OCI-LY1 (cell line): ENCODE measurements at regions not wholly inside any gene's neighbourhood (a gene's known extent, or its start where the extent isn't known, plus 50 kb on each side); places are given as distances from the start of the nearest gene placed in this dataset.

Experiments used
- H2AFZ ChIP-seq: fragments of 200-600 bp; sonication (generic), shearing (Covaris generic); 2 replicates; pipeline ENCODE4 v1.6.0; 2014; ENCODE audit warnings: antibody characterized with exemption, mild to moderate bottlenecking, low read length
- H3F3A ChIP-seq: fragments of 200-600 bp; sonication (generic), shearing (Covaris generic); 2 replicates; pipeline ENCODE4 v1.6.0; 2014; ENCODE audit warnings: mild to moderate bottlenecking, antibody characterized with exemption, low read length, moderate library complexity; ENCODE audit not compliant: insufficient read depth
- H3K27ac ChIP-seq: fragments of 200-600 bp; sonication (generic); 2 replicates; pipeline ENCODE4 v1.5.1; 2014; ENCODE audit warnings: low read length, mixed run types, mild to moderate bottlenecking, low read depth; ENCODE audit not compliant: poor library complexity, severe bottlenecking
- H3K27me3 ChIP-seq: fragments of 200-600 bp; sonication (generic); 2 replicates; pipeline ENCODE4 v1.6.0; 2014; ENCODE audit warnings: antibody characterized with exemption, mild to moderate bottlenecking, low read length, moderate library complexity; ENCODE audit not compliant: insufficient read depth
- H3K36me3 ChIP-seq: fragments of 200-600 bp; sonication (generic); 2 replicates; pipeline ENCODE4 v1.6.1; 2014; ENCODE audit warnings: mild to moderate bottlenecking, antibody characterized with exemption, low read length, moderate library complexity, mixed read lengths; ENCODE audit not compliant: insufficient read depth
- H3K4me1 ChIP-seq: fragments of 200-600 bp; sonication (generic); 2 replicates; pipeline ENCODE4 v1.5.1; 2014; ENCODE audit warnings: mild to moderate bottlenecking, low read length, moderate library complexity; ENCODE audit not compliant: insufficient read depth, severe bottlenecking
- H3K4me2 ChIP-seq: fragments of 200-600 bp; sonication (generic), shearing (Covaris generic); 2 replicates; pipeline ENCODE4 v1.6.1; 2014; ENCODE audit warnings: low read length
- H3K4me3 ChIP-seq: fragments of 200-600 bp; sonication (generic); 2 replicates; pipeline ENCODE4 v1.5.1; 2014; ENCODE audit warnings: low read length, low read depth, mild to moderate bottlenecking, mixed read lengths; ENCODE audit not compliant: poor library complexity, severe bottlenecking
- H3K79me2 ChIP-seq: fragments of 200-600 bp; shearing (Covaris generic); 2 replicates; pipeline ENCODE4 v1.6.1; 2016; ENCODE audit warnings: mixed run types, low read length, mixed read lengths; ENCODE audit not compliant: insufficient read depth
- H3K9ac ChIP-seq: fragments of 200-600 bp; sonication (generic), shearing (Covaris generic); 2 replicates; pipeline ENCODE4 v1.6.1; 2014; ENCODE audit warnings: mild to moderate bottlenecking, low read length, mixed read lengths
- H3K9me2 ChIP-seq: fragments of 200-600 bp; sonication (generic), shearing (Covaris generic); 2 replicates; pipeline ENCODE4 v1.6.1; 2014; ENCODE audit warnings: low read depth, mild to moderate bottlenecking, low read length, mixed read lengths
- H3K9me3 ChIP-seq: fragments of 200-600 bp; shearing (Covaris generic); 2 replicates; pipeline ENCODE4 v1.6.1; 2014; ENCODE audit warnings: low read length, mixed read lengths
- H4K20me1 ChIP-seq: fragments of 200-600 bp; sonication (generic), shearing (Covaris generic); 2 replicates; pipeline ENCODE4 v1.6.0; 2016; ENCODE audit warnings: mild to moderate bottlenecking, low read length; ENCODE audit not compliant: insufficient read depth
- EZH2 ChIP-seq: fragments of 200-600 bp; sonication (generic), shearing (Covaris generic); IDR thresholded peaks from 2 replicates; pipeline ENCODE4 v1.8.0; 2017; ENCODE audit warnings: borderline replicate concordance, mixed run types, mild to moderate bottlenecking, antibody characterized with exemption, low read length, moderate library complexity, mixed read lengths
- TF ChIP-seq, protein P1 (sequence below): fragments of 200-600 bp; sonication (generic), shearing (Covaris generic); IDR thresholded peaks from 2 replicates; pipeline ENCODE4 v1.5.1; 2017; ENCODE audit warnings: mild to moderate bottlenecking, antibody characterized with exemption, low read length, moderate library complexity, mixed read lengths

DNA sequence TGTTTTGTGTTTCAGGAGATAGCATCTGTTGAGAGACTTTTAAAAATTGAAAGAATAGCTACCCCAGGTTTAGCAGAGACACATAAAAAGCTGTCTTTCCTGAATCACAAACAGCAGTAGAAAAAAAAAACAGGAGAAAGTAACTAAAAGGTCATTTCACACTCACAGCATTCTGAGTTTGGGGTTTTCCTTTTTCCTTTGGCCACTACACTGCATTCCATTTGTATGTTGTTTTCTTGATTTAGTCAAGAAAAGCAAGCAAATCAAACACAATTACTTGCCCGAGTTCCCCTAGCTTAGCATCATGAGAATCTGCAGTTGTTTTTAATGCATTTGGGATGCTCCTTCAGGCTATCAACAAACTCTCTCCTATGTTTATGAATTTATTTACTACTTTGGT is 161.0 kb downstream of the KCTD12 start:
- Histone ChIP-seq H3K4me1 (no peaks in the 10 kb centered on the region), H3K36me3 (no peaks in the 10 kb centered on the region), H3K4me2 (no peak overlapping the region)

DNA sequence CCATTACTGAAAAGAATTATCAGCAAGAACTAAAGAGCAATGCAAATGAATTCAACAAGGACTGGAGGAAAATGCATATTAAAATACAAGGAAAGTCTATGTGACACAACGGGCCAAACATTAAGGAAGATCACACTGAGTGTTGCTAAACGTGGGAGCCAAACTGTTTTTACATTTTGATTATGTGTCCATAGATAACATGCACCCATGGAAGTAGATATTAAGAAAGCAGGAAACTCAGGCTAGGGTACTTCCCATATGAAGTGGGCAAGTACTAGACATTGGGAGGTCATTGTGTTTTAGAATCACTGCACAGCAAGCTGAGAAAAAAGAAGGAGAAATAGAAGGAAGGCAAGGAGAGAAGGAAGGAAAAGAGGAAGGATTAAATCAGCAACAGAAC is 161.8 kb downstream of the KCTD12 start:
- Histone ChIP-seq H3K9ac (no peak overlapping the region), H3K4me3 (no peak overlapping the region), H3K79me2 (no peaks in the 10 kb centered on the region), H3K36me3 (no peaks in the 10 kb centered on the region), H3K27me3 (no peaks in the 10 kb centered on the region; the same call in 1 of the 2 replicates), H3K9me2 (no peaks in the 10 kb centered on the region), H4K20me1 (no peaks in the 10 kb centered on the region), H3F3A (no peaks in the 10 kb centered on the region), H3K27ac (no peak overlapping the region), H3K9me3 (no peaks in the 10 kb centered on the region), H3K4me2 (no peak overlapping the region), H3K4me1 (no peaks in the 10 kb centered on the region), H2AFZ (no peak overlapping the region)
- TF ChIP-seq, protein P1, sequence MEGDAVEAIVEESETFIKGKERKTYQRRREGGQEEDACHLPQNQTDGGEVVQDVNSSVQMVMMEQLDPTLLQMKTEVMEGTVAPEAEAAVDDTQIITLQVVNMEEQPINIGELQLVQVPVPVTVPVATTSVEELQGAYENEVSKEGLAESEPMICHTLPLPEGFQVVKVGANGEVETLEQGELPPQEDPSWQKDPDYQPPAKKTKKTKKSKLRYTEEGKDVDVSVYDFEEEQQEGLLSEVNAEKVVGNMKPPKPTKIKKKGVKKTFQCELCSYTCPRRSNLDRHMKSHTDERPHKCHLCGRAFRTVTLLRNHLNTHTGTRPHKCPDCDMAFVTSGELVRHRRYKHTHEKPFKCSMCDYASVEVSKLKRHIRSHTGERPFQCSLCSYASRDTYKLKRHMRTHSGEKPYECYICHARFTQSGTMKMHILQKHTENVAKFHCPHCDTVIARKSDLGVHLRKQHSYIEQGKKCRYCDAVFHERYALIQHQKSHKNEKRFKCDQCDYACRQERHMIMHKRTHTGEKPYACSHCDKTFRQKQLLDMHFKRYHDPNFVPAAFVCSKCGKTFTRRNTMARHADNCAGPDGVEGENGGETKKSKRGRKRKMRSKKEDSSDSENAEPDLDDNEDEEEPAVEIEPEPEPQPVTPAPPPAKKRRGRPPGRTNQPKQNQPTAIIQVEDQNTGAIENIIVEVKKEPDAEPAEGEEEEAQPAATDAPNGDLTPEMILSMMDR = no peak
- no peak for TF ChIP-seq EZH2

More for the DNA sequence above, 161.0 kb downstream of the KCTD12 start:
- H3K9me2 ChIP-seq = no peaks in the 10 kb centered on the region
- H3K9ac ChIP-seq = no peak overlapping the region
- no peak overlapping the region for H3K4me3 ChIP-seq
- TF ChIP-seq, protein P1 = no peak
- no peak for TF ChIP-seq EZH2
- H2AFZ ChIP-seq = no peak overlapping the region
- no peaks in the 10 kb centered on the region for H3K9me3 ChIP-seq
- no peaks in the 10 kb centered on the region; the same call in 1 of the 2 replicates for H3K27me3 ChIP-seq
- H3F3A ChIP-seq = no peaks in the 10 kb centered on the region
- H3K79me2 ChIP-seq = no peaks in the 10 kb centered on the region
- no peak overlapping the region for H3K27ac ChIP-seq
- no peaks in the 10 kb centered on the region for H4K20me1 ChIP-seq

DNA sequence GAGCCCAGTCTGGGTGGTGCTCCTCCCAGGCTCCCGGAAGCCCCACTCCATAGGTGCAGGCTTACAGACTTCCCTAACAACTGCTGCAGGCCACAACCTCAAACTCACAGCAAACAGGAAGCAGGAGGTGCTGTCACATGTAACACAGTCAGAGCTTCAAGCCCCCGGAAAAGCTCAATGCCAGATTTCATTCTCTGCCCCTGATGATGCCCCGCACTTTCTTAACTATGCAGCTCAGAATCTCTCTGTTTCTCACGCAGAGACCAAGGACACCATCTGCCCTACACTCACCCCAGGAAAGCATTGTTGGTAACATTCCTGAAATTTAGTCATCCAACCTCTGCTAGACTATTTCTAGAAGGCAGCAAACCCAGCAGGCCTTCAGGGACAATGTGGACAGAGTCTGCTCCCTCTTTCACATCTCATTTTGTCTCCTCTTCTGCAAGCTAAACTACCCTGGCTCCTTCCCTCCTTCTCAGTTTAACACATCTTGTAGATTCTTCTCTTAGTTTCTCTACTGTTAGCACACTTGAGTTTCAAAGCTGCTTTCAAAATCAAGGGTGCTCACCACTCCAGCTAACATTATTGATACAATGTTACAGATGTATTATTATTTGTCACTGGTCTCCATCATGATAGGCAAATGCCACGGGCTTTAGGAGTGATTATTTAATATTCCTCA is 162.5 kb downstream of the KCTD12 start:
- Histone ChIP-seq H3K9me2 (no peaks in the 10 kb centered on the region), H3K9me3 (no peaks in the 10 kb centered on the region), H3F3A (no peaks in the 10 kb centered on the region), H3K9ac (no peak overlapping the region), H4K20me1 (no peaks in the 10 kb centered on the region), H3K36me3 (no peaks in the 10 kb centered on the region), H3K4me2 (no peak overlapping the region), H3K79me2 (no peaks in the 10 kb centered on the region), H3K27me3 (no peaks in the 10 kb centered on the region; the same call in 1 of the 2 replicates), H2AFZ (no peak overlapping the region), H3K27ac (no peak overlapping the region), H3K4me1 (no peaks in the 10 kb centered on the region), H3K4me3 (no peak overlapping the region)
- TF ChIP-seq, protein P1 = no peak
- TF ChIP-seq EZH2 = no peak
